HG03175 (cell line): ENCODE measurements at regions not wholly inside any gene's neighbourhood (a gene's known extent, or its start where the extent isn't known, plus 50 kb on each side); places are given as distances from the start of the nearest gene placed in this dataset.
A peak's percentile ranks its signal among the peaks of the same experiment; 100 is the strongest.
"Not testable (repeated sequence)": the region's sequence is repeated elsewhere in the genome, so short reads cannot be mapped to it uniquely, and the experiment has no call there.

Experiments used
- ATAC-seq: cut with Tn5 transposase; IDR thresholded peaks from one replicate; pipeline ENCODE4 v1.9.1; 2021; ENCODE audit warnings: mild to moderate bottlenecking, moderate library complexity; ENCODE audit not compliant: unreplicated experiment

- peak; percentile 99 for ATAC-seq
These were observed 386.4 kb upstream of the MMS22L start for GRCh38 chr6:97669191-97670031.

GRCh38 chr6:97674802-97675201 lies 391.8 kb upstream of the MMS22L start:
- ATAC-seq = no peak

- no peak for ATAC-seq
These were observed 394.6 kb upstream of the MMS22L start for GRCh38 chr6:97677626-97678025.

- no peak for ATAC-seq
These were observed 404.9 kb upstream of the MMS22L start for GRCh38 chr6:97687916-97688315.

- no peak for ATAC-seq
These were observed 406.2 kb upstream of the MMS22L start for GRCh38 chr6:97689078-97689754.

- ATAC-seq = no peak
These were observed 414.4 kb upstream of the MMS22L start for GRCh38 chr6:97697456-97697855.

GRCh38 chr6:97701801-97702200 lies 418.8 kb upstream of the MMS22L start:
- no peak for ATAC-seq

GRCh38 chr6:97702248-97702647 lies 419.2 kb upstream of the MMS22L start:
- no peak for ATAC-seq

- no peak for ATAC-seq
These were observed 420.6 kb upstream of the MMS22L start for GRCh38 chr6:97703661-97704060.

GRCh38 chr6:97705568-97705967 lies 422.6 kb upstream of the MMS22L start:
- no peak for ATAC-seq

- no peak for ATAC-seq
These were observed 429.7 kb upstream of the MMS22L start for GRCh38 chr6:97712751-97713150.

- ATAC-seq = no peak
These were observed 431.8 kb upstream of the MMS22L start for GRCh38 chr6:97714772-97715171.

- ATAC-seq = no peak
These were observed 434.1 kb upstream of the MMS22L start for GRCh38 chr6:97717086-97717485.

GRCh38 chr6:97726378-97726777 lies 443.4 kb upstream of the MMS22L start:
- ATAC-seq = no peak

GRCh38 chr6:97732045-97732444 lies 449.0 kb upstream of the MMS22L start:
- no peak for ATAC-seq

GRCh38 chr6:97757575-97757974 lies 474.6 kb upstream of the MMS22L start:
- ATAC-seq = no peak

GRCh38 chr6:97765461-97765860 lies 482.4 kb upstream of the MMS22L start:
- ATAC-seq = no peak

- ATAC-seq = no peak
These were observed 488.4 kb upstream of the MMS22L start for GRCh38 chr6:97771372-97771771.

GRCh38 chr6:97775012-97775411 lies 492.0 kb upstream of the MMS22L start:
- ATAC-seq = no peak

- ATAC-seq = no peak
These were observed 495.4 kb upstream of the MMS22L start for GRCh38 chr6:97778290-97779038.

- not testable (repeated sequence) for ATAC-seq
These were observed 496.2 kb upstream of the MMS22L start for GRCh38 chr6:97779039-97779766.
